Left lung (tissue), 4 donors: ENCODE measurements at regions not wholly inside any gene's neighbourhood (a gene's known extent, or its start where the extent isn't known, plus 50 kb on each side); places are given as distances from the start of the nearest gene placed in this dataset.

Source experiments
- ATAC-seq: fragments of 200-7000 bp; cut with Tn5 transposase; one replicate; pipeline ENCODE4 v1.9.1; 2020; ENCODE audit warnings: moderate library complexity
- DNase-seq, 4 donors: peaks; one replicate each; pipeline ENCODE4 v3.0.0-alpha.2; 2013 to 2020
- H3K27ac ChIP-seq, 2 donors: fragments of 200-600 bp; sonication (generic) in 1 of 2; one replicate each; pipeline versions ENCODE4 v1.5.0 to v1.8.0; 2020 to 2021
- H3K27me3 ChIP-seq, 2 donors: fragments of 200-600 bp; sonication (generic) in 1 of 2; one replicate each; pipeline versions ENCODE4 v1.5.0 to v1.8.0; 2020 to 2021
- H3K36me3 ChIP-seq, 2 donors: fragments of 200-600 bp; sonication (generic) in 1 of 2; one replicate each; pipeline versions ENCODE4 v1.5.0 to v1.8.0; 2020 to 2021
- H3K4me1 ChIP-seq, 2 donors: fragments of 200-600 bp; one replicate each; pipeline ENCODE4 v1.8.0; 2021
- H3K4me3 ChIP-seq, 2 donors: fragments of 200-600 bp; sonication (generic) in 1 of 2; one replicate each; pipeline versions ENCODE4 v1.5.0 to v1.8.0; 2020 to 2021; ENCODE audit warnings: mild to moderate bottlenecking in 1 of 2
- H3K9me3 ChIP-seq, 2 donors: fragments of 200-600 bp; sonication (generic) in 1 of 2; one replicate each; pipeline versions ENCODE4 v1.5.0 to v1.8.0; 2020 to 2021
- CTCF ChIP-seq, 2 donors: fragments of 200-600 bp; sonication (generic) in 1 of 2; IDR thresholded peaks; one replicate each; pipeline versions ENCODE4 v1.5.0 to v1.8.0; 2021; ENCODE audit warnings: antibody characterized with exemption in 2 of 2
- intact Hi-C, 2 donors: fragments of 100-400 bp; cut with DNase I; formaldehyde crosslinking; loops; one replicate each; pipeline versions ENCODE4 v1.11.2 to v1.14.2; 2022
- donor health status: DM: no; HTN: yes; CAD: no.
- donor health status: DM: no; HTN: no; CAD: no.

GRCh38 chr6:12442455-12442854, 152.3 kb downstream of the EDN1 start:
- TF ChIP-seq CTCF (IDR thresholded peaks at IDR 0.05) = no peak
- no peaks in the 10 kb centered on the region for H3K4me1 ChIP-seq
- H3K36me3 ChIP-seq = peaks cover 0 to 4% of the 10 kb centered on the region in 2 donors
- H3K4me3 ChIP-seq = no peak overlapping the region
- H3K27ac ChIP-seq = no peak overlapping the region
- DNase-seq = no peak
- intact Hi-C loops = no loop called here
- H3K27me3 ChIP-seq = no peaks in the 10 kb centered on the region
- no peaks in the 10 kb centered on the region for H3K9me3 ChIP-seq
- ATAC-seq = no peak

GRCh38 chr6:12446394-12446793, 156.2 kb downstream of the EDN1 start:
- no peaks in the 10 kb centered on the region for H3K9me3 ChIP-seq
- no peaks in the 10 kb centered on the region for H3K36me3 ChIP-seq
- ATAC-seq = peak; percentile 66
- H3K27ac ChIP-seq = no peak overlapping the region
- intact Hi-C loops = no loop called here
- no peak for TF ChIP-seq CTCF (IDR thresholded peaks at IDR 0.05)
- H3K4me1 ChIP-seq = no peaks in the 10 kb centered on the region
- H3K4me3 ChIP-seq = no peak overlapping the region
- no peaks in the 10 kb centered on the region for H3K27me3 ChIP-seq
- DNase-seq = no peak

GRCh38 chr6:12449447-12449846, 159.3 kb downstream of the EDN1 start:
- Histone ChIP-seq H3K4me3 (no peak overlapping the region), H3K36me3 (no peaks in the 10 kb centered on the region), H3K27me3 (no peaks in the 10 kb centered on the region), H3K27ac (no peak overlapping the region), H3K4me1 (no peaks in the 10 kb centered on the region), H3K9me3 (peaks cover 0 to 15% of the 10 kb centered on the region in 2 donors)
- TF ChIP-seq CTCF (IDR thresholded peaks at IDR 0.05) = no peak
- DNase-seq = no peak
- no peak for ATAC-seq
- intact Hi-C loops = no loop called here

GRCh38 chr6:12450467-12450866, 160.3 kb downstream of the EDN1 start:
- Histone ChIP-seq H3K27me3 (no peaks in the 10 kb centered on the region), H3K36me3 (no peaks in the 10 kb centered on the region), H3K4me3 (no peak overlapping the region), H3K9me3 (peaks cover 0 to 15% of the 10 kb centered on the region in 2 donors), H3K4me1 (no peaks in the 10 kb centered on the region), H3K27ac (no peak overlapping the region)
- DNase-seq = no peak
- intact Hi-C loops = no loop called here
- no peak for TF ChIP-seq CTCF (IDR thresholded peaks at IDR 0.05)
- ATAC-seq = no peak

GRCh38 chr6:12456343-12456742, 166.2 kb downstream of the EDN1 start:
- ATAC-seq (no peak), DNase-seq (peak in 1 of 4 donors; percentile 49)
- Histone ChIP-seq H3K27me3 (no peaks in the 10 kb centered on the region), H3K9me3 (peaks cover 0 to 15% of the 10 kb centered on the region in 2 donors), H3K4me3 (no peak overlapping the region), H3K27ac (no peak overlapping the region), H3K4me1 (no peaks in the 10 kb centered on the region), H3K36me3 (no peaks in the 10 kb centered on the region)
- no peak for TF ChIP-seq CTCF (IDR thresholded peaks at IDR 0.05)
- intact Hi-C loops = no loop called here
